Vagina (tissue), 2 donors: ENCODE measurements at regions not wholly inside any gene's neighbourhood (a gene's known extent, or its start where the extent isn't known, plus 50 kb on each side); places are given as distances from the start of the nearest gene placed in this dataset.

ENCODE experiments used
- CTCF ChIP-seq, 3 experiments: fragments of 450-650 bp in 2 of 3; fragments of 200-600 bp in 1 of 3; sonication (generic) in 1 of 3; IDR thresholded peaks; one replicate each; pipeline ENCODE4 v1.5.1; 2017 to 2019; ENCODE audit warnings: antibody characterized with exemption in 3 of 3, mild to moderate bottlenecking in 2 of 3, moderate library complexity in 2 of 3
- POLR2A ChIP-seq, 2 donors: fragments of 450-650 bp; IDR thresholded peaks; one replicate each; pipeline ENCODE4 v1.6.1; 2017; ENCODE audit warnings: antibody characterized with exemption in 2 of 2, mild to moderate bottlenecking in 2 of 2, moderate library complexity in 2 of 2
- POLR2AphosphoS5 ChIP-seq, 2 donors: sonication (generic); formaldehyde crosslinking; IDR thresholded peaks; one replicate each; pipeline ENCODE4 v1.9.0; 2017; ENCODE audit warnings: antibody characterized with exemption in 2 of 2, mild to moderate bottlenecking in 2 of 2, low read depth in 1 of 2; ENCODE audit not compliant: insufficient read depth in 1 of 2

- no peak for TF ChIP-seq POLR2A (IDR thresholded peaks at IDR 0.05)
- no peak for TF ChIP-seq CTCF (IDR thresholded peaks at IDR 0.05)
- TF ChIP-seq POLR2AphosphoS5 (IDR thresholded peaks at IDR 0.05; ENCODE audit: insufficient read depth in 1 of 2, low read depth in 1 of 2), result no peak
Observed at GRCh38 chr2:83063511-83063910, 1395.6 kb downstream of the SUCLG1 start.
